Erythroblast (primary cell): ENCODE measurements at regions not wholly inside any gene's neighbourhood (a gene's known extent, or its start where the extent isn't known, plus 50 kb on each side); places are given as distances from the start of the nearest gene placed in this dataset.

Source experiments
- GATA1 ChIP-seq: IDR thresholded peaks from 2 replicates; pipeline ENCODE4 v1.6.1; 2011; ENCODE audit warnings: low read depth, mild to moderate bottlenecking, control low read depth, low read length, moderate library complexity
- POLR2A ChIP-seq: IDR thresholded peaks from 2 replicates; pipeline ENCODE4 v1.6.1; 2011; ENCODE audit warnings: mild to moderate bottlenecking, low read length

- no peak for TF ChIP-seq POLR2A
- no peak for TF ChIP-seq GATA1
These were observed 294.6 kb downstream of the RDH14 start for GRCh38 chr2:18265614-18266586.
